Hippocampal formation (tissue), 2 donors: ENCODE measurements at regions not wholly inside any gene's neighbourhood (a gene's known extent, or its start where the extent isn't known, plus 50 kb on each side); places are given as distances from the start of the nearest gene placed in this dataset.
"Not testable (repeated sequence)": the region's sequence is repeated elsewhere in the genome, so short reads cannot be mapped to it uniquely, and the experiment has no call there.

Experiments
- DNase-seq, 2 donors: peaks; one replicate each; lab custom pipeline; 2025; lab: John Stamatoyannopoulos, UW

GRCh38 chr1:38746941-38747600, 112.5 kb downstream of the RRAGC start:
- DNase-seq, result no peak

GRCh38 chr1:38746402-38746935, 113.1 kb downstream of the RRAGC start:
- no peak for DNase-seq

GRCh38 chr1:38745476-38746401, 113.8 kb downstream of the RRAGC start:
- DNase-seq, result no peak

- DNase-seq, result no peak
These were observed 114.9 kb downstream of the RRAGC start for GRCh38 chr1:38744452-38745350.

GRCh38 chr1:38743184-38743583, 116.4 kb downstream of the RRAGC start:
- DNase-seq, result no peak

GRCh38 chr1:38741341-38741740, 118.2 kb downstream of the RRAGC start:
- DNase-seq, result no peak

- no peak for DNase-seq
These were observed 119.1 kb downstream of the RRAGC start for GRCh38 chr1:38740487-38740886.

GRCh38 chr1:38738207-38738606, 121.4 kb downstream of the RRAGC start:
- DNase-seq, result no peak

GRCh38 chr1:38736399-38736798, 123.2 kb downstream of the RRAGC start:
- no peak for DNase-seq

GRCh38 chr1:38735651-38736161, 123.9 kb downstream of the RRAGC start:
- DNase-seq, result no peak

- DNase-seq, result no peak
These were observed 125.8 kb downstream of the RRAGC start for GRCh38 chr1:38733761-38734160.

- no peak for DNase-seq
These were observed 128.8 kb downstream of the RRAGC start for GRCh38 chr1:38730511-38731397.

GRCh38 chr1:38728585-38728908, 131.0 kb downstream of the RRAGC start:
- DNase-seq, result no peak

GRCh38 chr1:38727684-38728584, 131.6 kb downstream of the RRAGC start:
- DNase-seq, result peak; percentile 8 to 24

GRCh38 chr1:38725321-38725961, 134.1 kb downstream of the RRAGC start:
- not testable (repeated sequence) for DNase-seq

GRCh38 chr1:38724160-38725131, 135.1 kb downstream of the RRAGC start:
- no peak for DNase-seq

- no peak for DNase-seq
These were observed 137.8 kb downstream of the RRAGC start for GRCh38 chr1:38721816-38722215.

- no peak for DNase-seq
These were observed 139.7 kb downstream of the RRAGC start for GRCh38 chr1:38719880-38720279.
